ENCODE measurements at regions not wholly inside any gene's neighbourhood (a gene's known extent, or its start where the extent isn't known, plus 50 kb on each side); places are given as distances from the start of the nearest gene placed in this dataset.

- TF ChIP-seq CTCF (IDR thresholded peaks at IDR 0.05; ENCODE audit: low read depth, low read length), result no peak
- TF ChIP-seq, protein P1, sequence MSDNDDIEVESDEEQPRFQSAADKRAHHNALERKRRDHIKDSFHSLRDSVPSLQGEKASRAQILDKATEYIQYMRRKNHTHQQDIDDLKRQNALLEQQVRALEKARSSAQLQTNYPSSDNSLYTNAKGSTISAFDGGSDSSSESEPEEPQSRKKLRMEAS (IDR thresholded peaks at IDR 0.05; ENCODE audit: low read depth, low read length), result no peak
Observed at GRCh38 chr12:27866373-27867101, 86.5 kb upstream of the MANSC4 start.

Measured in NB4 (cell line).